MCF 10A (cell line): ENCODE measurements at regions not wholly inside any gene's neighbourhood (a gene's known extent, or its start where the extent isn't known, plus 50 kb on each side); places are given as distances from the start of the nearest gene placed in this dataset.
"Not testable (repeated sequence)": the region's sequence is repeated elsewhere in the genome, so short reads cannot be mapped to it uniquely, and the experiment has no call there.

Experiments used
- BruUV-seq: library from RNA; stranded (reverse); fragments of 400-500 nt; replicated peaks from 2 replicates; lab custom pipeline; 2021; lab: Mats Ljungman, UMichigan
- CTCF ChIA-PET: fragments of 300-600 bp; sonication (Branson Sonifier 250); formaldehyde crosslinking; extraction: SDS; loops from one replicate; lab custom pipeline; 2021; ENCODE audit warnings: antibody characterized with exemption, inconsistent platforms; lab: Yijun Ruan, JAX
- POLR2A ChIA-PET: fragments of 300-600, 350-650 bp; sonication (Branson Sonifier 250); formaldehyde crosslinking; extraction: SDS; loops from one replicate; lab custom pipeline; 2020; ENCODE audit warnings: antibody characterized with exemption, inconsistent platforms; lab: Yijun Ruan, JAX
- DNase-seq: peaks from one replicate; pipeline ENCODE4 v3.0.0-alpha.2; 2018; ENCODE audit not compliant: unreplicated experiment
- H3K27ac Mint-ChIP-seq: one replicate; pipeline ENCODE4 v1.8.0; 2022; ENCODE audit warnings: mild to moderate bottlenecking, low read depth, mixed read lengths; ENCODE audit not compliant: unreplicated experiment
- H3K27me3 Mint-ChIP-seq: one replicate; pipeline ENCODE4 v1.8.0; 2022; ENCODE audit warnings: mixed read lengths; ENCODE audit not compliant: insufficient read depth, unreplicated experiment
- H3K36me3 Mint-ChIP-seq: one replicate; pipeline ENCODE4 v1.8.0; 2022; ENCODE audit warnings: mild to moderate bottlenecking, moderate library complexity, mixed read lengths; ENCODE audit not compliant: insufficient read depth, unreplicated experiment
- H3K4me1 Mint-ChIP-seq: one replicate; pipeline ENCODE4 v1.8.0; 2022; ENCODE audit warnings: mixed read lengths; ENCODE audit not compliant: insufficient read depth, unreplicated experiment
- H3K4me3 Mint-ChIP-seq: one replicate; pipeline ENCODE4 v1.8.0; 2022; ENCODE audit warnings: mild to moderate bottlenecking, moderate library complexity, mixed read lengths; ENCODE audit not compliant: unreplicated experiment
- H3K9me3 Mint-ChIP-seq: one replicate; pipeline ENCODE4 v1.8.0; 2022; ENCODE audit warnings: mixed read lengths; ENCODE audit not compliant: unreplicated experiment
- intact Hi-C: fragments of 100-400 bp; cut with micrococcal nuclease; formaldehyde crosslinking; loops from 2 replicates; pipeline ENCODE4 v1.14.1; 2022
- TF ChIP-seq, protein P1 (sequence below): fragments of 200-600 bp; IDR thresholded peaks from one replicate; pipeline ENCODE4 v1.8.0; 2022; ENCODE audit warnings: antibody characterized with exemption, mild to moderate bottlenecking; ENCODE audit not compliant: unreplicated experiment

DNA sequence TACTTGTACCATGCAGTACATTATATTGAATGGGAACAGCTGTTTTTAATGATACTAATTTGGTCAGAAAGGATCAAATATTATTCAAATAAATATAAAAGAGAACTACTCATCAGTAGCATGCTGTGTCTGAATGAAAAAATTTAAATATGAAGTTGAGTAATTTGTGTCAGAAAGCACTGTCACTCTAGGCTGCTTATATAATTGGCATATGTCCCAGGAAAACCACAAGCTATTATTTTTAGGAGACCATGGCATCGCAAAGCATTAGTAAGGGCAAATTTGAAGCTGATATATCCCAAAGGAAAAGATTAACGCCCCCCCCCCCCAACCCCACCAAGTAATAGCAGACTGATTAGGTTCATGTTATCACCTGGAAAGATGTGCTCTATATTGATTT lies 388.5 kb upstream of the SPANXN4 start:
- no peaks in the 10 kb centered on the region for H3K27me3 Mint-ChIP-seq
- H3K9me3 Mint-ChIP-seq: peaks cover 6% of the 10 kb centered on the region
- H3K4me1 Mint-ChIP-seq: no peaks in the 10 kb centered on the region
- H3K4me3 Mint-ChIP-seq: no peak overlapping the region
- intact Hi-C loops: no loop called here
- BruUV-seq: no TSS peak
- no peaks in the 10 kb centered on the region for H3K36me3 Mint-ChIP-seq
- POLR2A ChIA-PET: no interaction called here
- H3K27ac Mint-ChIP-seq: no peak overlapping the region
- CTCF ChIA-PET: interaction anchor here (0.7 kb wide), 1 partner anchor 548 kb away, joined by 3 read pairs; no protein-coding TSS in a partner anchor
- peak; percentile 64 for DNase-seq
- TF ChIP-seq, protein P1, sequence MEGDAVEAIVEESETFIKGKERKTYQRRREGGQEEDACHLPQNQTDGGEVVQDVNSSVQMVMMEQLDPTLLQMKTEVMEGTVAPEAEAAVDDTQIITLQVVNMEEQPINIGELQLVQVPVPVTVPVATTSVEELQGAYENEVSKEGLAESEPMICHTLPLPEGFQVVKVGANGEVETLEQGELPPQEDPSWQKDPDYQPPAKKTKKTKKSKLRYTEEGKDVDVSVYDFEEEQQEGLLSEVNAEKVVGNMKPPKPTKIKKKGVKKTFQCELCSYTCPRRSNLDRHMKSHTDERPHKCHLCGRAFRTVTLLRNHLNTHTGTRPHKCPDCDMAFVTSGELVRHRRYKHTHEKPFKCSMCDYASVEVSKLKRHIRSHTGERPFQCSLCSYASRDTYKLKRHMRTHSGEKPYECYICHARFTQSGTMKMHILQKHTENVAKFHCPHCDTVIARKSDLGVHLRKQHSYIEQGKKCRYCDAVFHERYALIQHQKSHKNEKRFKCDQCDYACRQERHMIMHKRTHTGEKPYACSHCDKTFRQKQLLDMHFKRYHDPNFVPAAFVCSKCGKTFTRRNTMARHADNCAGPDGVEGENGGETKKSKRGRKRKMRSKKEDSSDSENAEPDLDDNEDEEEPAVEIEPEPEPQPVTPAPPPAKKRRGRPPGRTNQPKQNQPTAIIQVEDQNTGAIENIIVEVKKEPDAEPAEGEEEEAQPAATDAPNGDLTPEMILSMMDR: no peak

DNA sequence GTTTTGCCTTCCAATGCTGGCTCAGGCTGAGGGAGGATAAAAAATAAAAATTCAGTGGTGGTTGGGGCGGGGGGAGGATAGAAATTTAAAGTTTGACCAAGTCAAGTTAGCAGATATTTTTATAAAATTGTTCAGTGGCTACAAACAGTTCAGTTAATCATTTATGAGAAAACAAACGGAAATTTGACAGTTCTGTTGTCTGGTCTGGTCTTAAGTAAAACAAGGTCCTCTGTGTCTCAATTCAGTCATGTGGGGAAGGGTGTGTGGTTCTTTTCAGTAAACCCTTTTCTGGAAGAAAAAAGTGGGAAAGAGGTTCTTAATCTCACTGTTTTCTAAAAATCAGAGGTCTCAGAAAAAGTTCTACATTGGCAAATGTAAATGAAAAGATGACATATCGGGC lies 409.1 kb upstream of the SPANXN4 start:
- intact Hi-C loops: no loop called here
- no peak overlapping the region for H3K4me3 Mint-ChIP-seq

DNA sequence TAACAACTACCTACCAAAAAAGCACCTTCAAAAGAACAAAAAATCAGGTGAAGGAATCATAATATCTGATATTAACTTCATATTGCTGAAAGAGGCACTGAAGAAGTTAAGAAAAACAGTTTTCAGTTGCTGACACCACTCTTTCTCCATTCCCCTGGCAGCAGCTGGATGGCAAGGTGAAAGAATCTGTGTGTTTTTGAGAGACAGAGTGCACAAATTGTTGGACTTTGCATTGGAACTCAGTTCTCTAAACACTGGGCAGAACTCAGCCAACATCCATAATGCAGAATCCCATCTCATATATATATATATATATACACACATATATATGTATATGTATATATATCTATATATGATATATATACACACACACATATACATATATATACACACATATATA lies 408.3 kb upstream of the MAGEC2 start:
- CTCF ChIA-PET: no interaction called here
- no peaks in the 10 kb centered on the region for H3K27me3 Mint-ChIP-seq
- intact Hi-C loops: no loop called here

More for the DNA sequence above, 409.1 kb upstream of the SPANXN4 start:
- Mint-ChIP-seq H3K27me3 (no peaks in the 10 kb centered on the region), H3K9me3 (peaks cover 8% of the 10 kb centered on the region), H3K4me1 (no peaks in the 10 kb centered on the region), H3K36me3 (no peaks in the 10 kb centered on the region), H3K27ac (no peak overlapping the region)
- no TSS peak for BruUV-seq
- POLR2A ChIA-PET: no interaction called here
- CTCF ChIA-PET: interaction anchor here (0.6 kb wide), 1 partner anchor 29 kb away, joined by 3 read pairs; no protein-coding TSS in a partner anchor
- TF ChIP-seq, protein P1: no peak
- DNase-seq: no peak

DNA sequence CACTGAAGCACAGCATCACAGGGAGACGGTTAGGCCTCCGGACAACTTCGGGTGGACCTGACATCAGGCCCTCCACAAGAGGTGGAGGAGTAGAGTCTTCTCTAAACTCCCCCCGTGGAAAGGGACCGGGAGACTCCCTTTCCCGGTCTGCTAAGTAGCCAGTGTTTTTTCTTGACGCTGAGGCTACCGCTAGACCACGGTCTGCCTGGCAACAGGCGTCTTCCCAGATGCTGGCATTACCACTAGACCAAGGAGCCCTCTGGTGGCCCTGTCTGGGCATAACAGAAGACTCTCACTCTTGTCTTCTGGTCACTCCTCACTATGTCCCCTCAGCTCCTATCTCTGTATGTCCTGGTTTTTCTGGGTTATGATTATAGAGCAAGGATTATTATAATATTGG lies 401.5 kb upstream of the MAGEC2 start:
- H3K9me3 Mint-ChIP-seq, BruUV-seq, H3K4me1 Mint-ChIP-seq, H3K27ac Mint-ChIP-seq, POLR2A ChIA-PET, H3K4me3 Mint-ChIP-seq, intact Hi-C loops, H3K36me3 Mint-ChIP-seq, H3K27me3 Mint-ChIP-seq: not testable (repeated sequence)
- CTCF ChIA-PET: interaction anchor here (0.7 kb wide), 1 partner anchor 167 kb away, joined by 3 read pairs; no protein-coding TSS in a partner anchor
- TF ChIP-seq, protein P1: peak; percentile 31
- peak; percentile 14 for DNase-seq

More for the DNA sequence above, 408.3 kb upstream of the MAGEC2 start:
- Mint-ChIP-seq H3K9me3 (no peaks in the 10 kb centered on the region), H3K36me3 (no peaks in the 10 kb centered on the region), H3K4me1 (no peaks in the 10 kb centered on the region), H3K27ac (no peak overlapping the region), H3K4me3 (no peak overlapping the region)
- POLR2A ChIA-PET: no interaction called here
- TF ChIP-seq, protein P1: no peak
- no TSS peak for BruUV-seq
- DNase-seq: no peak
